K562 (cell line): ENCODE measurements at regions not wholly inside any gene's neighbourhood (a gene's known extent, or its start where the extent isn't known, plus 50 kb on each side); places are given as distances from the start of the nearest gene placed in this dataset.

Experiments
- CBX1 ChIP-seq: sonication (generic); IDR thresholded peaks from 2 replicates; pipeline ENCODE4 v1.6.1; 2016; ENCODE audit warnings: antibody characterized with exemption, low read depth, mild to moderate bottlenecking
- FOS ChIP-seq: IDR thresholded peaks from 3 replicates; pipeline ENCODE4 v1.6.1; 2011; ENCODE audit not compliant: insufficient read length; ENCODE audit errors: extremely low read depth
- MIER1 ChIP-seq: fragments of 450-650 bp; IDR thresholded peaks from 2 replicates; pipeline ENCODE4 v1.6.1; 2016; ENCODE audit warnings: antibody characterized with exemption, mild to moderate bottlenecking, low read depth
- NONO ChIP-seq, 2 experiments: fragments of 200-400 bp in 1 of 2; fragments of 450-650 bp in 1 of 2; formaldehyde crosslinking in 1 of 2; IDR thresholded peaks; 2 replicates each; pipeline ENCODE4 v1.6.1; 2017; ENCODE audit warnings: low read depth in 2 of 2, mild to moderate bottlenecking in 2 of 2, moderate library complexity in 2 of 2, low read length in 1 of 2
- PHB2 ChIP-seq: fragments of 450-650 bp; IDR thresholded peaks from 2 replicates; pipeline ENCODE4 v1.6.1; 2017; ENCODE audit warnings: low read depth
- RFX5 ChIP-seq: IDR thresholded peaks from 2 replicates; pipeline ENCODE4 v1.6.1; 2011; ENCODE audit warnings: low read depth, mild to moderate bottlenecking, improper control_type of control experiment, low read length
- SETDB1 ChIP-seq: IDR thresholded peaks from one replicate; pipeline ENCODE4 v1.6.1; 2012; ENCODE audit warnings: low read length, control low read depth, inconsistent platforms
- YY1 ChIP-seq, 3 experiments: IDR thresholded peaks; 2 replicates each; pipeline ENCODE4 v1.6.1; 2011; ENCODE audit warnings: low read length in 2 of 3, mild to moderate bottlenecking in 2 of 3, moderate library complexity in 2 of 3, borderline replicate concordance in 1 of 3, control low read depth in 1 of 3, low read depth in 1 of 3; ENCODE audit not compliant: insufficient read depth in 3 of 3, insufficient replicate concordance in 2 of 3, control insufficient read depth in 1 of 3, insufficient read length in 1 of 3; ENCODE audit errors: extremely low read depth in 1 of 3
- ZNF146 ChIP-seq: IDR thresholded peaks from one replicate; pipeline ENCODE4 v1.6.1; 2018; ENCODE audit warnings: missing compliant biosample characterization; ENCODE audit not compliant: unreplicated experiment
- ZNF668 ChIP-seq: fragments of 250-450 bp; sonication (Bioruptor Pico); IDR thresholded peaks from 2 replicates; pipeline ENCODE4 v1.8.0; 2022; ENCODE audit warnings: mild to moderate bottlenecking, inconsistent platforms
- ZNF785 ChIP-seq: fragments of 250-450 bp; sonication (Bioruptor Pico); IDR thresholded peaks from 2 replicates; pipeline ENCODE4 v1.4.0; 2020; ENCODE audit warnings: mild to moderate bottlenecking
- TF ChIP-seq, protein P1 (sequence below): sonication (generic); formaldehyde crosslinking; IDR thresholded peaks from 2 replicates; pipeline ENCODE4 v1.8.1; 2023; ENCODE audit warnings: mild to moderate bottlenecking, missing genetic modification reagents

DNA sequence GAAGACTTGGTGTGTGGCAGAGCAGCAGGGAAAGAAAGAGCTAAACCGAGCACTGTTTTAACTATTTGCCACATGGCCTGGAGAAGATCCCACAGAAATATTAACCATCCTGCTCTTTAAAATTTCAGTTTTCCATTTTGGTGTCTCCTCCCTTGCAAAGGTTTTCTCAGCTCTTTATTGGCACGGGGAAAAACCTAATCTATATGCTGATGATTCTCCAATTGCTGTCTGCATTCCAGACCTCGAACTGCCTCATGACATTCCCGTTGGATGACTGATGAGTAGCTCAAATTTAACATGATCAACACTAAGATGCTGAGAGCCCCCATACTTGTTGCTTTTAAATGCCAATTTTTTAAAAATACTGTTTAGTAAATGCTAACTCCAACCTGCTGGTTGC is 115.0 kb downstream of the EMP1 start:
- TF ChIP-seq ZNF785 (CRISPR knock-in tag), result no peak
- TF ChIP-seq MIER1, result no peak
- TF ChIP-seq ZNF668 (CRISPR knock-in tag), result no peak
- TF ChIP-seq YY1 (IDR thresholded peaks at IDR 0.05; ENCODE audit: borderline replicate concordance in 1 of 3, control insufficient read depth in 1 of 3, extremely low read depth in 1 of 3, insufficient read depth in 3 of 3, insufficient read length in 1 of 3, insufficient replicate concordance in 2 of 3, low read depth in 1 of 3, low read length in 2 of 3), result no peak
- TF ChIP-seq NONO (IDR thresholded peaks at IDR 0.05; ENCODE audit: low read depth in 2 of 2, low read length in 1 of 2), result no peak
- no peak for TF ChIP-seq CBX1
- no peak for TF ChIP-seq SETDB1
- TF ChIP-seq FOS, result no peak
- TF ChIP-seq PHB2, result no peak
- TF ChIP-seq, protein P1, sequence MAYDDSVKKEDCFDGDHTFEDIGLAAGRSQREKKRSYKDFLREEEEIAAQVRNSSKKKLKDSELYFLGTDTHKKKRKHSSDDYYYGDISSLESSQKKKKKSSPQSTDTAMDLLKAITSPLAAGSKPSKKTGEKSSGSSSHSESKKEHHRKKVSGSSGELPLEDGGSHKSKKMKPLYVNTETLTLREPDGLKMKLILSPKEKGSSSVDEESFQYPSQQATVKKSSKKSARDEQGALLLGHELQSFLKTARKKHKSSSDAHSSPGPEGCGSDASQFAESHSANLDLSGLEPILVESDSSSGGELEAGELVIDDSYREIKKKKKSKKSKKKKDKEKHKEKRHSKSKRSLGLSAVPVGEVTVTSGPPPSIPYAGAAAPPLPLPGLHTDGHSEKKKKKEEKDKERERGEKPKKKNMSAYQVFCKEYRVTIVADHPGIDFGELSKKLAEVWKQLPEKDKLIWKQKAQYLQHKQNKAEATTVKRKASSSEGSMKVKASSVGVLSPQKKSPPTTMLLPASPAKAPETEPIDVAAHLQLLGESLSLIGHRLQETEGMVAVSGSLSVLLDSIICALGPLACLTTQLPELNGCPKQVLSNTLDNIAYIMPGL (CRISPR knock-in tag), result no peak
- TF ChIP-seq ZNF146 (CRISPR knock-in tag), result no peak
- TF ChIP-seq RFX5, result no peak
